ENCODE measurements at regions not wholly inside any gene's neighbourhood (a gene's known extent, or its start where the extent isn't known, plus 50 kb on each side); places are given as distances from the start of the nearest gene placed in this dataset.

GRCh38 chr6:3959385-3959784, 110.2 kb downstream of the FAM50B start:
- no peak overlapping the region for H3K4me3 ChIP-seq (ENCODE audit: control insufficient read depth, low read depth, low read length)
- no peak for TF ChIP-seq CTCF (IDR thresholded peaks at IDR 0.05; ENCODE audit: control insufficient read depth, insufficient read depth, low read depth, low read length, missing control alignments)
- DNase-seq (ENCODE audit: low read depth) = no peak

DNA sequence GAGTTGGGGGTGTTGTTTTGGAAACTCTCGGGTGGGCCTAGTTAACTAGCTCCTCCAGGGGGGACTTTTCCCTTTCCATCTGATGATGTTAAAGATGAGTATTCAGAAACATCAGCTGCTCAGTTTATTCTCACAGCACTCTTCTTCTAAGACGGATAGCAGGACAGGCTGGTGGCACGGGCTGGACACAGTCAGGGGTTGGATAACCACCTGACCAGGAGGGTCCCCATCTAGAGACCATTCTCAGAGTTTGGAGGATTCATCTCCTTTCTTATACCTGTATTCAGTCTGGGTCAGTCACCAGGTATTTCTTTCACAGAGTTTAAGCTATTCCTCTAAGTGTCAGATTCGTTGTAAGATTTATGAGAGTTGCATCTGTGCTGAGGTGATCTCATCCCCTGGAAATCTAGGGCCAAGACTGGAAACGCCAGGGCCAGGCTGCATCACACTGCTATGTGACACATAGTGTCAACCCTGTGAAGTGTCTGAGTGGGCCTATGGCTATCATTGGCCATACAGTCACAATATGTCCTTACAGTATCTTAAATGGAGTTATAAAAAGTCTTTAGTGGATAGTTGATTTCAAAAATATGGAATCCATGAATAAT, 111.7 kb downstream of the FAM50B start:
- no peak for TF ChIP-seq CTCF (IDR thresholded peaks at IDR 0.05; ENCODE audit: control insufficient read depth, insufficient read depth, low read depth, low read length, missing control alignments)
- no peak overlapping the region for H3K4me3 ChIP-seq (ENCODE audit: control insufficient read depth, low read depth, low read length)
- no peak for DNase-seq (ENCODE audit: low read depth)

DNA sequence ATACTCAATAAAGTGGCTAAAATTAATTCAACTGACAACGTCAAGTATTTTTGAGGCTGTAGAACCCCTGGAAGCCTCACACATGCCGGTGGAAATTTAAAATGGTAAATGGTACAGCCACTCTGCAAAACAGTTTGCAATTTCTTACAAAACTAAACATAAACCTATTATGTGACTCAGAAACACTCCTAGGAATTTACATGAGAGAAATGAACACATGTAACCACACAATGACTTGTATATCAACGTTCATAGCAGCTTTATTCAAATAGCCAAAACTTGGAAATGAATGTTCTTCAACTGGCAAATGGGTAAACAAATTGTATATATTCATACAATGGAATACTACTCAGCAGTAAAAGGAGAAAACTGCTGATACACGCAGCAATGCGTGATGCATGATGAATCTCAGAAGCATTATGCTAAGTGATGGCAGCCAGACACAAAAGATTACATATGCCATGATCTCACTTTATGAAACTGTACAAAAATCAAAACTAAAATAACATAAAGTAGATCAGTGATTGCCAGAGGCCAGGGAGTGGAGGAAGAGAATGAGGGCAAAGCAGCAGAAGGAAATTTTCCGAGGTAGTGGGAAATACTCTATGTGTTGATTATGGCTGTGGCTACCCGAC, 112.5 kb downstream of the FAM50B start:
- no peak for DNase-seq (ENCODE audit: low read depth)
- no peak overlapping the region for H3K4me3 ChIP-seq (ENCODE audit: control insufficient read depth, low read depth, low read length)
- TF ChIP-seq CTCF (IDR thresholded peaks at IDR 0.05; ENCODE audit: control insufficient read depth, insufficient read depth, low read depth, low read length, missing control alignments) = no peak

GRCh38 chr6:3962291-3963280, 113.4 kb downstream of the FAM50B start:
- no peak for TF ChIP-seq CTCF (IDR thresholded peaks at IDR 0.05; ENCODE audit: control insufficient read depth, insufficient read depth, low read depth, low read length, missing control alignments)
- no peak for DNase-seq (ENCODE audit: low read depth)
- H3K4me3 ChIP-seq (ENCODE audit: control insufficient read depth, low read depth, low read length) = no peak overlapping the region

- no peak for DNase-seq (ENCODE audit: low read depth)
- no peak overlapping the region for H3K4me3 ChIP-seq (ENCODE audit: control insufficient read depth, low read depth, low read length)
- TF ChIP-seq CTCF (IDR thresholded peaks at IDR 0.05; ENCODE audit: control insufficient read depth, insufficient read depth, low read depth, low read length, missing control alignments) = no peak
These were observed 114.3 kb downstream of the FAM50B start for GRCh38 chr6:3963426-3963825.

- DNase-seq (ENCODE audit: low read depth) = no peak
- no peak overlapping the region for H3K4me3 ChIP-seq (ENCODE audit: control insufficient read depth, low read depth, low read length)
- no peak for TF ChIP-seq CTCF (IDR thresholded peaks at IDR 0.05; ENCODE audit: control insufficient read depth, insufficient read depth, low read depth, low read length, missing control alignments)
These were observed 113.7 kb downstream of the FAM217A start for GRCh38 chr6:3965071-3965718.
